ENCODE measurements at regions not wholly inside any gene's neighbourhood (a gene's known extent, or its start where the extent isn't known, plus 50 kb on each side); places are given as distances from the start of the nearest gene placed in this dataset.

DNA sequence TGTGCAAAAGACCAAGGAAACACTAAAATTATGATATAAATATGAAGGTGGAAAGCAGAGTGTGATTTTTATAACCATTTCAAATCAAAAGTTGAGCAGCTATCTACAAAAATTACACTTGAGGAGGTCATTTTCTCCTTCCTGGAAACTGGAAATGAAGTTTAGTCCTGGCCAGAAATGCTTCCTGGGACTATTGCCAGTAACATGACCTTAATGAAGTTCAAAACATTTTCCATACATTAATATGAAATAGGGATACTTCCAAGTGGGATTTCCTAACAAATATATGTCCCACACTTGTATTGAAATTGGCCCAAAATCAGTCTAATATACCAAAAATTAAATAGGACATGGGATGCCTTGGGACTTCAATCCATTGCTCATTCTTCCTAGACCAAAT, 1556.8 kb upstream of the MIR17HG start:
- Histone ChIP-seq H3K4me1 (no peaks in the 10 kb centered on the region), H3K4me3 (no peak overlapping the region), H3K36me3 (no peaks in the 10 kb centered on the region), H3K9me3 (replicated peaks) (no peaks in the 10 kb centered on the region), H3K27me3 (ENCODE audit: low read depth) (no peaks in the 10 kb centered on the region), H3K27ac (replicated peaks) (no peak overlapping the region)
- DNase-seq, result no peak
- TF ChIP-seq, protein P1, sequence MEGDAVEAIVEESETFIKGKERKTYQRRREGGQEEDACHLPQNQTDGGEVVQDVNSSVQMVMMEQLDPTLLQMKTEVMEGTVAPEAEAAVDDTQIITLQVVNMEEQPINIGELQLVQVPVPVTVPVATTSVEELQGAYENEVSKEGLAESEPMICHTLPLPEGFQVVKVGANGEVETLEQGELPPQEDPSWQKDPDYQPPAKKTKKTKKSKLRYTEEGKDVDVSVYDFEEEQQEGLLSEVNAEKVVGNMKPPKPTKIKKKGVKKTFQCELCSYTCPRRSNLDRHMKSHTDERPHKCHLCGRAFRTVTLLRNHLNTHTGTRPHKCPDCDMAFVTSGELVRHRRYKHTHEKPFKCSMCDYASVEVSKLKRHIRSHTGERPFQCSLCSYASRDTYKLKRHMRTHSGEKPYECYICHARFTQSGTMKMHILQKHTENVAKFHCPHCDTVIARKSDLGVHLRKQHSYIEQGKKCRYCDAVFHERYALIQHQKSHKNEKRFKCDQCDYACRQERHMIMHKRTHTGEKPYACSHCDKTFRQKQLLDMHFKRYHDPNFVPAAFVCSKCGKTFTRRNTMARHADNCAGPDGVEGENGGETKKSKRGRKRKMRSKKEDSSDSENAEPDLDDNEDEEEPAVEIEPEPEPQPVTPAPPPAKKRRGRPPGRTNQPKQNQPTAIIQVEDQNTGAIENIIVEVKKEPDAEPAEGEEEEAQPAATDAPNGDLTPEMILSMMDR (IDR thresholded peaks at IDR 0.05; ENCODE audit: borderline replicate concordance), result no peak
- intact Hi-C loops (cut with micrococcal nuclease), result no loop called here

DNA sequence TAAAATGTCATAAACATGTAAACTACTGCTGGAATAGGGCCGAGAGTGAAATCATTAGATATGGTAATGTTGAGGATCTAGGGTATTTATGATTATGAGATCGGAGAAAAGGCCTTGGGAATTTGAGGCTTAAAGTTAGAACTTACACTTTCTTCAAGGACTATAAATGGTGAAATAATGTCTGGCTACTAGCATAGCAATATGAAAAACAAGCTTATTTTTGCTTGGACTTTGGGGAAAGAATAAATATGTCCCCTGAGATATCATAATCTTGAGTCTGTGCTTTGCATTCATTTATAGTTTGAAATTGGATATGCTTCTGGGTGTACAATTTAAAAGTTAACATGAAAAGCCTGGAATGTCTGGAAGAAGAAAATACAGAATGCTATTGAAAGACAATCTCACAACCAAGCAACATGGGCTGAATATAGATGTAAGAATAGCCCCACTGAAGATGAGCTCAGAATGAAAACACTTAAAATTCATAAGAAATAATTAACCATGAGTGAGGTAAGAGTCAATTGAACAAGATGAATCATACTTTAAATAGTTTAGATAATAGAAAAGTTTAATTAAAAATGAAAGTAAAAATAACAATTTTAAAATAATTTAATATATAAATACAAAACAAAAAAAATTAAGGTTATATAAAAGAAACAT, 1555.4 kb upstream of the MIR17HG start:
- H3K9me3 ChIP-seq (replicated peaks), result peaks cover 4% of the 10 kb centered on the region
- no peaks in the 10 kb centered on the region for H3K27me3 ChIP-seq (ENCODE audit: low read depth)
- intact Hi-C loops (cut with micrococcal nuclease), result no loop called here
- no peaks in the 10 kb centered on the region for H3K4me1 ChIP-seq
- no peak overlapping the region for H3K27ac ChIP-seq (replicated peaks)
- H3K4me3 ChIP-seq, result no peak overlapping the region
- TF ChIP-seq, protein P1 (IDR thresholded peaks at IDR 0.05; ENCODE audit: borderline replicate concordance), result no peak
- DNase-seq, result no peak
- no peaks in the 10 kb centered on the region for H3K36me3 ChIP-seq

DNA sequence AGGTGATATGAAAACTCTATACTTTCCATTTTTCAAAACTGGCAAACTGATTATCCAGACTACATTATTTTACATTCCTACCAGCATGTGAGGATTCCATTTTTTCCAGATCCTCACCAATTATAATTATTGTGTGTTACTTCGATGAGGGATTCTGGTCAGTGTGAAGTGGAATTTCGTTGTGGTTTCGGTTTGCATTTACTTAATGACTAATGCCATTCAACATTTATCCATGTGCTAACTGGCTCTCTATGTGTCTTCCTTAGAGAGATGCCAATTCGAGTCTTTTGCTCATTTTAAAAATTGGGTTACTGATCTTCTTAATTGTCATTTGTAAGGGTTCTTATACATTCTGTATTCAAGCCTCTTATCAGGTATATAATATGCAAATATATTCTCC, 1551.3 kb upstream of the MIR17HG start:
- DNase-seq, result no peak
- Histone ChIP-seq H3K4me1 (no peaks in the 10 kb centered on the region), H3K27me3 (ENCODE audit: low read depth) (no peaks in the 10 kb centered on the region), H3K4me3 (no peak overlapping the region), H3K9me3 (replicated peaks) (peaks cover 14% of the 10 kb centered on the region), H3K36me3 (no peaks in the 10 kb centered on the region), H3K27ac (replicated peaks) (no peak overlapping the region)
- TF ChIP-seq, protein P1 (IDR thresholded peaks at IDR 0.05; ENCODE audit: borderline replicate concordance), result no peak
- intact Hi-C loops (cut with micrococcal nuclease), result no loop called here

DNA sequence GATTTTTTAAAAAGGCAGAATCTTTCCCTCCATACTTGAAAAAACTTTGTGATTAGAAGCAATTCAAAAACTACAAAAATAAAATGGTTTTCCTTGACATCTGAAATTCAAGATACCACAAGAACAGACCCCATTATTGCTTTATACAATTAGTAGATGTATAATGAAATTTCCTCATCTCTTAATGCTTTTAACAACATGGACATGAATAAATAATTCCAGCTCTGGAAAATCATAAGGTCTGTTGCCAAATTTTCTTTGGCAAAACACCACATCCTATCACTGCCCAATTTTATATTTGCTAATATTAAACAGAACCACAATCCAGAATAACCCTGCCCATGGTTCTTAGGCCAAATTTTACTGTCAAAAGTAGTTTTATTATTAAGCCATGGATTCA, 1543.6 kb upstream of the MIR17HG start:
- no peak overlapping the region for H3K4me3 ChIP-seq
- TF ChIP-seq, protein P1 (IDR thresholded peaks at IDR 0.05; ENCODE audit: borderline replicate concordance), result no peak
- H3K4me1 ChIP-seq, result no peaks in the 10 kb centered on the region
- intact Hi-C loops (cut with micrococcal nuclease), result no loop called here
- peaks cover 10% of the 10 kb centered on the region for H3K9me3 ChIP-seq (replicated peaks)
- no peak for DNase-seq
- no peak overlapping the region for H3K27ac ChIP-seq (replicated peaks)
- H3K36me3 ChIP-seq, result no peaks in the 10 kb centered on the region
- H3K27me3 ChIP-seq (ENCODE audit: low read depth), result no peaks in the 10 kb centered on the region

DNA sequence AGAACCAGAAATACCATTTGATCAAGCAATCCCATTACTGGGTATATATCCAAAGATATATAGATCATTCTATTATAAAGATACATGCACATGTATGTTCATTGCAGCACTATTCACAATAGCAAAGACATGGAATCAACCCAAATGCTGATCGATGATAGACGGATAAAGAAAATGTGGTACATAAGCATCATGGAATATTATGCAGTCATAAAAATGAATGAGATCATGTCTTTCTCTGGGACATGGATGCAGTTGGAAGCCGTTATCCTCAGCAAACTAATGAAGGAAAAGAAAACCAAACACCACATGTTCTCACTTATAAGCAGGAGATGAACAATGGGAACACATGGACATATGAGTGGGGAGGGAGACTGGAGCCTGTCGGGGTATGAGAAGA, 1540.9 kb upstream of the MIR17HG start:
- Histone ChIP-seq H3K27ac (replicated peaks) (no peak overlapping the region), H3K4me1 (no peaks in the 10 kb centered on the region), H3K27me3 (ENCODE audit: low read depth) (no peaks in the 10 kb centered on the region), H3K36me3 (no peaks in the 10 kb centered on the region), H3K4me3 (no peak overlapping the region), H3K9me3 (replicated peaks) (no peaks in the 10 kb centered on the region)
- intact Hi-C loops (cut with micrococcal nuclease), result no loop called here
- no peak for DNase-seq
- TF ChIP-seq, protein P1 (IDR thresholded peaks at IDR 0.05; ENCODE audit: borderline replicate concordance), result no peak

Measured in left ventricle myocardium inferior (tissue), 1 donor.